ENCODE measurements at regions not wholly inside any gene's neighbourhood (a gene's known extent, or its start where the extent isn't known, plus 50 kb on each side); places are given as distances from the start of the nearest gene placed in this dataset.

- no peaks in the 10 kb centered on the region for H3K4me1 Mint-ChIP-seq
- no peak overlapping the region for H3K27ac Mint-ChIP-seq
- TF ChIP-seq, protein P1, sequence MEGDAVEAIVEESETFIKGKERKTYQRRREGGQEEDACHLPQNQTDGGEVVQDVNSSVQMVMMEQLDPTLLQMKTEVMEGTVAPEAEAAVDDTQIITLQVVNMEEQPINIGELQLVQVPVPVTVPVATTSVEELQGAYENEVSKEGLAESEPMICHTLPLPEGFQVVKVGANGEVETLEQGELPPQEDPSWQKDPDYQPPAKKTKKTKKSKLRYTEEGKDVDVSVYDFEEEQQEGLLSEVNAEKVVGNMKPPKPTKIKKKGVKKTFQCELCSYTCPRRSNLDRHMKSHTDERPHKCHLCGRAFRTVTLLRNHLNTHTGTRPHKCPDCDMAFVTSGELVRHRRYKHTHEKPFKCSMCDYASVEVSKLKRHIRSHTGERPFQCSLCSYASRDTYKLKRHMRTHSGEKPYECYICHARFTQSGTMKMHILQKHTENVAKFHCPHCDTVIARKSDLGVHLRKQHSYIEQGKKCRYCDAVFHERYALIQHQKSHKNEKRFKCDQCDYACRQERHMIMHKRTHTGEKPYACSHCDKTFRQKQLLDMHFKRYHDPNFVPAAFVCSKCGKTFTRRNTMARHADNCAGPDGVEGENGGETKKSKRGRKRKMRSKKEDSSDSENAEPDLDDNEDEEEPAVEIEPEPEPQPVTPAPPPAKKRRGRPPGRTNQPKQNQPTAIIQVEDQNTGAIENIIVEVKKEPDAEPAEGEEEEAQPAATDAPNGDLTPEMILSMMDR (IDR thresholded peaks at IDR 0.05): no peak
- ATAC-seq (ENCODE audit: low read depth) (no peak), DNase-seq (no peak)
- no peaks in the 10 kb centered on the region for H3K36me3 Mint-ChIP-seq (ENCODE audit: low read depth)
- no peaks in the 10 kb centered on the region for H3K27me3 Mint-ChIP-seq
- no peaks in the 10 kb centered on the region for H3K9me3 Mint-ChIP-seq
- intact Hi-C loops (cut with micrococcal nuclease): no loop called here
- ChIA-PET POLR2A (no interaction called here), CTCF (no interaction called here)
- no peak overlapping the region for H3K4me3 Mint-ChIP-seq
These were observed 64.6 kb upstream of the DOCK1 start for GRCh38 chr10:126840576-126841135.

DNA sequence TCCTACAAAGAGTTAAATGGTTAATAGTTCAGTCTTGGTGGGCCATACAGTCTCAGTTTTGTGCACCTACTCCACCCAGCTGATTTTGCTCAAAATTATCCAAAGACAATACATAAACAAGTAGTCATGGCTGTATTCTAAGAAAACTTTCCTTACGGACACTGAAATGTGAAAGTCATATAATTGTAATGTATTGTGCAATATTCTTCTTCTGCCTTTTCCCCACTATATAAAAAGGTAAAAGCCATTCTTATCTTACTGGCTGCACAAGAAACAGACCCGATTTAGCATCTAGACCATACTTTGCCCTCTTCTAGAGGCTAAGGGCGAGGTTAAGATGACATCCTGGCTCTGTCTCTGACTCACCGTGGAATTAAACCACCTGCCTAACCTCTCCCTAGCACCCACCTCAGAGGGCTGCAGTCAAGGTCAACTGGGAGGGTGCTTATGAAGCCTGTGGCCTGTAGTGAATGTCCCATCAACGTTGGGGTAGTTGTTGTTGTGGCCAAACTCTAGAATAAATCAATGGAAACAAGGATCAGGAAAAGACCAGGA lies 63.8 kb upstream of the DOCK1 start:
- Mint-ChIP-seq H3K27me3 (no peaks in the 10 kb centered on the region), H3K4me3 (no peak overlapping the region), H3K4me1 (no peaks in the 10 kb centered on the region), H3K27ac (no peak overlapping the region), H3K9me3 (no peaks in the 10 kb centered on the region), H3K36me3 (ENCODE audit: low read depth) (no peaks in the 10 kb centered on the region)
- TF ChIP-seq, protein P1 (IDR thresholded peaks at IDR 0.05): no peak
- ATAC-seq (ENCODE audit: low read depth) (no peak), DNase-seq (no peak)
- intact Hi-C loops (cut with micrococcal nuclease): no loop called here
- CTCF ChIA-PET: no interaction called here
- POLR2A ChIA-PET: no interaction called here

DNA sequence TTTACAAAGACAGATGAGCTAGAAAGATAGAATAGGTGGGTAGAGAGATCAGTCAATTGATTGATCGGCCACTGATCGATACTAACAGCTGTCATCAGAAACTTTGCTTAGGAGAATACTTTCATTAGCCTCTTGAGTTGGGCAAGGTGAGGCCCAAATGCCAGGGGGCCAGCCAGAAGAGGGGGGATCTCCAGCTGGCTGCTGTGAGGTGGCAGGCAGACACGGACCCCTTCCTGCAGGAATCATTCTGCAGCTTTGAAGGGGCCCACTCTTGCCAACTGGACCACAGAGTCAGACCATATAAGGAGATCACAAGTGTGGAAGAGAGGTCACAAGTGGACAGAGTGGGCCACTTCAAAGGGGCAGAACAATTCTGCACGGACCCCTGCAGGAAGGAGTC lies 62.9 kb upstream of the DOCK1 start:
- TF ChIP-seq, protein P1 (IDR thresholded peaks at IDR 0.05): no peak
- H3K27ac Mint-ChIP-seq: no peak overlapping the region
- intact Hi-C loops (cut with micrococcal nuclease): no loop called here
- ChIA-PET POLR2A (no interaction called here), CTCF (no interaction called here)
- ATAC-seq (ENCODE audit: low read depth) (no peak), DNase-seq (no peak)
- no peaks in the 10 kb centered on the region for H3K9me3 Mint-ChIP-seq
- H3K27me3 Mint-ChIP-seq: no peaks in the 10 kb centered on the region
- H3K4me3 Mint-ChIP-seq: no peak overlapping the region
- no peaks in the 10 kb centered on the region for H3K4me1 Mint-ChIP-seq
- no peaks in the 10 kb centered on the region for H3K36me3 Mint-ChIP-seq (ENCODE audit: low read depth)

DNA sequence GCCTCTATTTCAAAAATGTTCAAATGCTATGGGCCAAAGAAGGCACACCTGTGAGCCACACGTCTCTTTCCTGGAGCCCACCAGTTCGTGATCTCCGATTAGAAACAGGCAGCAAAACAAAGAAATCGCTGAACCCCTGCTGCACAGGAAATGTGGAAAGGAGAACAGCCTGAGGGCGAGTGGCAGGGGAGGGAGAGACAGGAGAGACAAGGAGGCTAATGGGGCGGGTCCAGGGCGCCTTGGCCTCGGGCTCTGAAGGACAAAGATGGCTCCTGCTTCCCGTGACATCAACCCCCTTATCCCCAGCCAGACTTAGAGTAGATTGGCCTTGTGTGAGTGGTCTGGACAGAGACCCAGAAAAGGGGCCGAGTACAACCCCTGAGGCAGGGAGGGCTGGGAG lies 62.4 kb upstream of the DOCK1 start:
- no peaks in the 10 kb centered on the region for H3K27me3 Mint-ChIP-seq
- H3K9me3 Mint-ChIP-seq: no peaks in the 10 kb centered on the region
- ATAC-seq (ENCODE audit: low read depth) (no peak), DNase-seq (no peak)
- intact Hi-C loops (cut with micrococcal nuclease): no loop called here
- ChIA-PET POLR2A (no interaction called here), CTCF (no interaction called here)
- H3K36me3 Mint-ChIP-seq (ENCODE audit: low read depth): no peaks in the 10 kb centered on the region
- H3K4me1 Mint-ChIP-seq: no peaks in the 10 kb centered on the region
- H3K4me3 Mint-ChIP-seq: no peak overlapping the region
- TF ChIP-seq, protein P1 (IDR thresholded peaks at IDR 0.05): no peak
- H3K27ac Mint-ChIP-seq: no peak overlapping the region

GRCh38 chr10:126843299-126843934 lies 61.8 kb upstream of the DOCK1 start:
- intact Hi-C loops (cut with micrococcal nuclease): no loop called here

More at GRCh38 chr10:126843299-126843934, 61.8 kb upstream of the DOCK1 start:
- ATAC-seq (ENCODE audit: low read depth) (no peak), DNase-seq (no peak)
- Mint-ChIP-seq H3K9me3 (no peaks in the 10 kb centered on the region), H3K4me3 (no peak overlapping the region), H3K36me3 (ENCODE audit: low read depth) (no peaks in the 10 kb centered on the region), H3K27me3 (no peaks in the 10 kb centered on the region), H3K4me1 (no peaks in the 10 kb centered on the region), H3K27ac (no peak overlapping the region)
- ChIA-PET POLR2A (no interaction called here), CTCF (no interaction called here)
- TF ChIP-seq, protein P1 (IDR thresholded peaks at IDR 0.05): no peak

Measured in activated B cell treated with CpG ODN at 0.5 μM for 24 hours (primary cell).